Right lobe of liver (tissue), 6 donors: ENCODE measurements at regions not wholly inside any gene's neighbourhood (a gene's known extent, or its start where the extent isn't known, plus 50 kb on each side); places are given as distances from the start of the nearest gene placed in this dataset.

Experiments
- ATAC-seq, 4 donors: fragments of 200-7000 bp; cut with Tn5 transposase; one replicate each; pipeline ENCODE4 v1.9.1; 2020; ENCODE audit warnings: mild to moderate bottlenecking in 4 of 4, moderate library complexity in 4 of 4
- DNase-seq, 3 donors: peaks; one replicate each; pipeline ENCODE4 v3.0.0-alpha.2; 2020
- H3K27ac ChIP-seq, 3 donors: fragments of 200-600 bp; one replicate each; pipeline ENCODE4 v1.8.0; 2022
- H3K27me3 ChIP-seq, 2 donors: fragments of 200-600 bp; one replicate each; pipeline ENCODE4 v1.8.0; 2022
- H3K36me3 ChIP-seq, 4 donors: fragments of 200-600 bp; sonication (generic) in 1 of 4; one replicate each; pipeline versions ENCODE4 v1.5.1 to v1.8.0; 2017 to 2022; ENCODE audit warnings: control low read depth in 1 of 4
- H3K4me1 ChIP-seq, 4 donors: fragments of 200-600 bp; sonication (generic) in 1 of 4; one replicate each; pipeline versions ENCODE4 v1.5.1 to v1.8.0; 2017 to 2022; ENCODE audit warnings: control low read depth in 1 of 4
- H3K4me3 ChIP-seq, 3 donors: fragments of 200-600 bp; one replicate each; pipeline ENCODE4 v1.8.0; 2022
- H3K9me3 ChIP-seq, 4 donors: fragments of 200-600 bp; sonication (generic) in 1 of 4; one replicate each; pipeline versions ENCODE4 v1.5.1 to v1.8.0; 2017 to 2022; ENCODE audit warnings: control low read depth in 1 of 4
- POLR2A ChIP-seq: fragments of 450-650 bp; IDR thresholded peaks from one replicate; pipeline ENCODE4 v1.6.1; 2017; ENCODE audit warnings: antibody characterized with exemption, mild to moderate bottlenecking
- WGBS: methylation state at CpG from one replicate; pipeline ENCODE4 v1.1.6; 2018; ENCODE audit warnings: low coverage, low lambda C conversion rate; ENCODE audit not compliant: insufficient coverage; ENCODE audit errors: missing lambda C conversion rate; 5-methylcytosine and 5-hydroxymethylcytosine counted together
- intact Hi-C, 2 donors: fragments of 100-400 bp; cut with DNase I; formaldehyde crosslinking; loops; one replicate each; pipeline versions ENCODE4 v1.11.2 to v1.14.1; 2022
- TF ChIP-seq, protein P1 (sequence below), 4 donors: fragments of 200-600 bp in 3 of 4; fragments of 450-650 bp in 1 of 4; IDR thresholded peaks; one replicate each; pipeline versions ENCODE4 v1.5.1 to v1.8.0; 2016 to 2022; ENCODE audit warnings: antibody characterized with exemption in 4 of 4, mild to moderate bottlenecking in 2 of 4
- donor health status: DM: no; HTN: yes; CAD: no.
- donor health status: DM: no; HTN: no; CAD: no.
- donor health status: DM: no; HTN: no; CAD: no.
- donor health status: DM: no; HTN: yes; CAD: no.
- donor health status: DM: no; HTN: yes; CAD: no.

DNA sequence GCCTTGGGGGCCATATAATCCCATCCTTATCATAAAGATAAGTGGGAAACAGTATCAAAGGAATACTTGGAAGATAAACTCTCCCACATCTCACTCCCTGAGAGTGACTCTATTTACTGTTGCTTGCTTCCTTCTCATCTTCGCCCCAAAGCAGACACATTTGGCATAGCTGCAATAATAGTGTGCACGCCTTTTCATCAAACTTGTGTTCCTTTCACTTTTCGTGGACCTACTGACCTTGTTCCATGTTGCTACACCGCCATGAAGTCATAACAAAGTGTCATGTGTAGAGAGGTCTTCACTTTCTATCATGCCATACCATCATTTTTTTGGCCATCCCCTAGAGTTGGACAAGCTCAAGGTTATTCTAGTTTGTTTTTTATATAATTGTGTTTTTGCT, 200.0 kb upstream of the MSX2 start:
- Histone ChIP-seq H3K27ac (no peak overlapping the region), H3K4me1 (no peaks in the 10 kb centered on the region), H3K27me3 (no peaks in the 10 kb centered on the region), H3K36me3 (no peaks in the 10 kb centered on the region), H3K4me3 (no peak overlapping the region), H3K9me3 (no peaks in the 10 kb centered on the region)
- TF ChIP-seq POLR2A = no peak
- TF ChIP-seq, protein P1, sequence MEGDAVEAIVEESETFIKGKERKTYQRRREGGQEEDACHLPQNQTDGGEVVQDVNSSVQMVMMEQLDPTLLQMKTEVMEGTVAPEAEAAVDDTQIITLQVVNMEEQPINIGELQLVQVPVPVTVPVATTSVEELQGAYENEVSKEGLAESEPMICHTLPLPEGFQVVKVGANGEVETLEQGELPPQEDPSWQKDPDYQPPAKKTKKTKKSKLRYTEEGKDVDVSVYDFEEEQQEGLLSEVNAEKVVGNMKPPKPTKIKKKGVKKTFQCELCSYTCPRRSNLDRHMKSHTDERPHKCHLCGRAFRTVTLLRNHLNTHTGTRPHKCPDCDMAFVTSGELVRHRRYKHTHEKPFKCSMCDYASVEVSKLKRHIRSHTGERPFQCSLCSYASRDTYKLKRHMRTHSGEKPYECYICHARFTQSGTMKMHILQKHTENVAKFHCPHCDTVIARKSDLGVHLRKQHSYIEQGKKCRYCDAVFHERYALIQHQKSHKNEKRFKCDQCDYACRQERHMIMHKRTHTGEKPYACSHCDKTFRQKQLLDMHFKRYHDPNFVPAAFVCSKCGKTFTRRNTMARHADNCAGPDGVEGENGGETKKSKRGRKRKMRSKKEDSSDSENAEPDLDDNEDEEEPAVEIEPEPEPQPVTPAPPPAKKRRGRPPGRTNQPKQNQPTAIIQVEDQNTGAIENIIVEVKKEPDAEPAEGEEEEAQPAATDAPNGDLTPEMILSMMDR (IDR thresholded peaks at IDR 0.05) = no peak
- ATAC-seq (no peak), DNase-seq (no peak)
- intact Hi-C loops = no loop called here
- 50% methylated on average over 4 of the region's 4 CpGs for WGBS

DNA sequence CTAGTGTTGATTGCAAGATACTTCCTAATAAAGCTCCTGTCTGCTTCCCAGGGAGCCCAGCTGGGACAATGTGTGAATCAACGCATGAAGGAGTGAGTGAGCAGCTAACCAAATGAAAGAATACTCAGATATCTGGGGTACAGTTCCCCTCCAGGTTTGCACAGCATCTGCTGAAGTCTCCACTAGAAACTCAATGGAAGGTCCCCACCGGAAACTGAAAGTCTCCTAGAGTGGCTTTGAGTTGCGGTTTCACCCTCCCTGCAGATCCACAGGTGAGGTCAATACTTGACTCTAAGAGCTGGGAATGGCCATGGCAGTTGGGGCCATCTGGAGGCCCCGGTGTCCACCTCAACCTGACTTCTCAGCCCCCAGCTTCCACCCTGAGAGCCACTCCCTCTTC, 198.2 kb upstream of the MSX2 start:
- WGBS = 37% methylated on average over 2 of the region's 4 CpGs

DNA sequence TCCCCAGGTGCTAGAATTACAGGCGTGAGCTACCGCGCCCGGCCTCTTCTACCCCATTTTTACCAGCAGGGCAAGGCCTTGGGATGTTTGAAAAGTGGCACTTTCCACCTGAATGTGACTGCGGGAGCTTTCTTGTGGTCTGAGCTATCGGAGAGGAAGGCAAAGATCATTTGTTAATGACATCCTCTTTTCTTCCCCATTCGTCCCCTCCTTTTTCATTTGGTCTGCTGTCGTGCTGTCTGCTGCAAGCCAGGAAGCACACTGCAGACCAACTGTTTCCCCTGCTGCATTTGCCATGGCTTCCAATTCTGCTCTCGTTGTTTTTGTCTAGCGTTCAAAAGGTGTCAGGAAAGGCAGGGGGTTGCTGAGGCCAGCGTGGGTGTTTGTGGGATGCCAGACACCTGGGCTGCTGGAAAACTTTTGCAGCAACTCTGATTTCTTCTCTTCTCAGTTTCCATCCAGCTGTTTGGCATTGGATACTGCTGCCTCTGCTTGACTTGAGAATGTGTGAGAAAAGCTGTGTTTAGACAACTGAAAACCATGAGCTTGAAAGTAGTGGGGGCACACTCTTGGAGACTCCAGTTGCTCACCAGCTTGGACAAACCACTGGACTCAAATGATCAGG, 196.4 kb upstream of the MSX2 start:
- no peaks in the 10 kb centered on the region for H3K9me3 ChIP-seq
- no peak overlapping the region for H3K4me3 ChIP-seq
- whole genome bisulfite sequencing = 19% methylated on average over 11 of the region's 11 CpGs
- peaks cover 0 to 4% (median 0%) of the 10 kb centered on the region in 4 donors for H3K4me1 ChIP-seq
- no peaks in the 10 kb centered on the region for H3K27me3 ChIP-seq
- TF ChIP-seq POLR2A = no peak
- TF ChIP-seq, protein P1 (IDR thresholded peaks at IDR 0.05) = no peak
- H3K36me3 ChIP-seq = no peaks in the 10 kb centered on the region
- intact Hi-C loops = no loop called here
- no peak overlapping the region for H3K27ac ChIP-seq
- DNase-seq (no peak), ATAC-seq (no peak)

More for the DNA sequence above, 198.2 kb upstream of the MSX2 start:
- H3K4me1 ChIP-seq = no peaks in the 10 kb centered on the region
- DNase-seq (no peak), ATAC-seq (no peak)
- H3K9me3 ChIP-seq = no peaks in the 10 kb centered on the region
- no peak overlapping the region for H3K4me3 ChIP-seq
- intact Hi-C loops = no loop called here
- H3K27me3 ChIP-seq = no peaks in the 10 kb centered on the region
- no peaks in the 10 kb centered on the region for H3K36me3 ChIP-seq
- no peak overlapping the region for H3K27ac ChIP-seq
- TF ChIP-seq POLR2A = no peak
- TF ChIP-seq, protein P1 (IDR thresholded peaks at IDR 0.05) = no peak

- no peaks in the 10 kb centered on the region for H3K36me3 ChIP-seq
- H3K27ac ChIP-seq = no peak overlapping the region
- no peak for TF ChIP-seq POLR2A
- TF ChIP-seq, protein P1 (IDR thresholded peaks at IDR 0.05) = no peak
- DNase-seq = no peak
- intact Hi-C loops = no loop called here
- no peak overlapping the region for H3K4me3 ChIP-seq
- ATAC-seq = no peak
- 60% methylated on average over 6 of the region's 6 CpGs for WGBS
- H3K9me3 ChIP-seq = no peaks in the 10 kb centered on the region
- H3K27me3 ChIP-seq = no peaks in the 10 kb centered on the region
- peaks cover 0 to 4% (median 0%) of the 10 kb centered on the region in 4 donors for H3K4me1 ChIP-seq
Measured at GRCh38 chr5:174528821-174529544, 195.4 kb upstream of the MSX2 start.
